ENCODE measurements at regions not wholly inside any gene's neighbourhood (a gene's known extent, or its start where the extent isn't known, plus 50 kb on each side); places are given as distances from the start of the nearest gene placed in this dataset.

GRCh38 chr9:79829566-79830302 is 258.0 kb downstream of the TLE4 start:
- DNase-seq = no peak
- Histone ChIP-seq H3K9me2 (replicated peaks; ENCODE audit: insufficient read depth, low read length) (no peaks in the 10 kb centered on the region), H3K36me3 (replicated peaks; ENCODE audit: insufficient read depth, low read length) (no peaks in the 10 kb centered on the region), H3K27me3 (replicated peaks; ENCODE audit: insufficient read depth, low read length) (no peaks in the 10 kb centered on the region), H3F3A (ENCODE audit: insufficient read depth, low read length) (no peaks in the 10 kb centered on the region), H3K9ac (ENCODE audit: low read length) (no peak overlapping the region), H3K4me3 (ENCODE audit: low read length) (no peak overlapping the region), H3K27ac (ENCODE audit: low read length) (no peak overlapping the region), H4K20me1 (ENCODE audit: insufficient read depth, low read length) (no peaks in the 10 kb centered on the region), H3K4me1 (ENCODE audit: low read length) (peaks cover 15% of the 10 kb centered on the region), H3K4me2 (ENCODE audit: low read depth, low read length) (no peak overlapping the region), H3K9me3 (replicated peaks; ENCODE audit: insufficient read depth, low read length) (no peaks in the 10 kb centered on the region), H2AFZ (ENCODE audit: low read length) (no peak overlapping the region), H3K79me2 (ENCODE audit: low read length) (no peaks in the 10 kb centered on the region)
- TF ChIP-seq EZH2phosphoT487 (IDR thresholded peaks at IDR 0.05; ENCODE audit: low read length) = no peak
- no peak for TF ChIP-seq CTCF (IDR thresholded peaks at IDR 0.05; ENCODE audit: low read length)
- TF ChIP-seq EZH2 (optimal IDR thresholded peaks at IDR 0.05; ENCODE audit: low read depth, low read length) = no peak

GRCh38 chr9:79824265-79824664 is 252.5 kb downstream of the TLE4 start:
- H3K4me2 ChIP-seq (ENCODE audit: low read depth, low read length) = peak overlapping the region; percentile 17; the same call in 1 of the 2 replicates
- H3K36me3 ChIP-seq (replicated peaks; ENCODE audit: insufficient read depth, low read length) = no peaks in the 10 kb centered on the region
- no peaks in the 10 kb centered on the region for H4K20me1 ChIP-seq (ENCODE audit: insufficient read depth, low read length)
- no peaks in the 10 kb centered on the region for H3K79me2 ChIP-seq (ENCODE audit: low read length)
- no peak overlapping the region for H2AFZ ChIP-seq (ENCODE audit: low read length)
- no peak overlapping the region for H3K4me3 ChIP-seq (ENCODE audit: low read length)
- H3K27ac ChIP-seq (ENCODE audit: low read length) = peak overlapping the region; percentile 34; the same call in 1 of the 2 replicates
- H3K9me3 ChIP-seq (replicated peaks; ENCODE audit: insufficient read depth, low read length) = no peaks in the 10 kb centered on the region
- peaks cover 18% of the 10 kb centered on the region for H3K4me1 ChIP-seq (ENCODE audit: low read length)
- H3K9me2 ChIP-seq (replicated peaks; ENCODE audit: insufficient read depth, low read length) = no peaks in the 10 kb centered on the region
- peak; percentile 90 for DNase-seq
- H3F3A ChIP-seq (ENCODE audit: insufficient read depth, low read length) = peaks cover 8% of the 10 kb centered on the region; the same call in 1 of the 2 replicates
- TF ChIP-seq CTCF (IDR thresholded peaks at IDR 0.05; ENCODE audit: low read length) (no peak), EZH2phosphoT487 (IDR thresholded peaks at IDR 0.05; ENCODE audit: low read length) (no peak), EZH2 (optimal IDR thresholded peaks at IDR 0.05; ENCODE audit: low read depth, low read length) (no peak)
- H3K9ac ChIP-seq (ENCODE audit: low read length) = no peak overlapping the region
- H3K27me3 ChIP-seq (replicated peaks; ENCODE audit: insufficient read depth, low read length) = no peaks in the 10 kb centered on the region

GRCh38 chr9:79817438-79818004 is 245.8 kb downstream of the TLE4 start:
- Histone ChIP-seq H3K79me2 (ENCODE audit: low read length) (no peaks in the 10 kb centered on the region), H3F3A (ENCODE audit: insufficient read depth, low read length) (peaks cover 12% of the 10 kb centered on the region; the same call in 1 of the 2 replicates), H3K36me3 (replicated peaks; ENCODE audit: insufficient read depth, low read length) (no peaks in the 10 kb centered on the region), H4K20me1 (ENCODE audit: insufficient read depth, low read length) (no peaks in the 10 kb centered on the region), H3K27me3 (replicated peaks; ENCODE audit: insufficient read depth, low read length) (no peaks in the 10 kb centered on the region), H3K9me3 (replicated peaks; ENCODE audit: insufficient read depth, low read length) (no peaks in the 10 kb centered on the region), H3K4me3 (ENCODE audit: low read length) (no peak overlapping the region), H3K4me1 (ENCODE audit: low read length) (peaks cover 23% of the 10 kb centered on the region), H2AFZ (ENCODE audit: low read length) (peak overlapping the region; percentile 44), H3K27ac (ENCODE audit: low read length) (no peak overlapping the region), H3K9ac (ENCODE audit: low read length) (no peak overlapping the region), H3K4me2 (ENCODE audit: low read depth, low read length) (peak overlapping the region; percentile 46; the same call in 1 of the 2 replicates), H3K9me2 (replicated peaks; ENCODE audit: insufficient read depth, low read length) (no peaks in the 10 kb centered on the region)
- peak; percentile 55 for DNase-seq
- TF ChIP-seq CTCF (IDR thresholded peaks at IDR 0.05; ENCODE audit: low read length) (no peak), EZH2 (optimal IDR thresholded peaks at IDR 0.05; ENCODE audit: low read depth, low read length) (no peak), EZH2phosphoT487 (IDR thresholded peaks at IDR 0.05; ENCODE audit: low read length) (no peak)
